Neural progenitor cell (in vitro differentiated cells): ENCODE measurements at regions not wholly inside any gene's neighbourhood (a gene's known extent, or its start where the extent isn't known, plus 50 kb on each side); places are given as distances from the start of the nearest gene placed in this dataset.

Experiments
- EZH2 ChIP-seq: fragments of 200-600 bp; sonication (generic); IDR thresholded peaks from 2 replicates; pipeline ENCODE4 v1.6.1; 2017; ENCODE audit warnings: antibody characterized with exemption, mild to moderate bottlenecking, moderate library complexity
- EZH2phosphoT487 ChIP-seq: fragments of 200-600 bp; sonication (generic); IDR thresholded peaks from 2 replicates; pipeline ENCODE4 v1.6.1; 2017; ENCODE audit warnings: antibody characterized with exemption
- TF ChIP-seq, protein P1 (sequence below): fragments of 200-600 bp; sonication (generic); IDR thresholded peaks from 2 replicates; pipeline ENCODE4 v1.5.1; 2017; ENCODE audit warnings: antibody characterized with exemption, mild to moderate bottlenecking

DNA sequence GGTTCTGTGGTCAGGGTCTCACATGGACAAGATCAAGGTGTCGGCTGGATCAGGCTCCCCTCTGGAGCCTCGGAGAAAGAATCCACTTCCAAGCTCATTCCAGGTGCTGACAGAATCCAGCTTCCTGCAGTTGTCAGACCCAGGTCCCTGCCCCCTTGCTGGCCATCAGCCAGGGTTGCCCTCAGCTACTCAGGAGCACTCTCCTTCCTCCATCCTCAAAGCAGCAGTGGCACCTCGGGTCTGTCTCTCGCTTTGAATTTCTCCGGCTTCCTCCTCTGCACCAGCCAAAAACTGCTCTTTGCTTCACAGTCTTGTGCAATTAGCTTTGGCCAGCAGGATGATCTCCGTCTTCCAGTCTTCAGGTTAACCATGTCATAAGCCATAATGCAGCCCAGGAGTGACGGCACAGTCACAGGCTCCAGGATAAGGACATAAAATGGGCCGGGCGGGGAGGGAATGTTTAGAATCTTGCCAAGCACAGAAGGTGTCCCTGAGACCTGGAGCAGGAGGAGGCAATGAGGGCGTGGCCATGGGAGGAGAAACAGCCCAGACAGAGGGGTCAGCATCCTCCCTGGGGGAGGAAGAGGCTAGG lies 79.4 kb upstream of the SLC25A33 start:
- TF ChIP-seq, protein P1, sequence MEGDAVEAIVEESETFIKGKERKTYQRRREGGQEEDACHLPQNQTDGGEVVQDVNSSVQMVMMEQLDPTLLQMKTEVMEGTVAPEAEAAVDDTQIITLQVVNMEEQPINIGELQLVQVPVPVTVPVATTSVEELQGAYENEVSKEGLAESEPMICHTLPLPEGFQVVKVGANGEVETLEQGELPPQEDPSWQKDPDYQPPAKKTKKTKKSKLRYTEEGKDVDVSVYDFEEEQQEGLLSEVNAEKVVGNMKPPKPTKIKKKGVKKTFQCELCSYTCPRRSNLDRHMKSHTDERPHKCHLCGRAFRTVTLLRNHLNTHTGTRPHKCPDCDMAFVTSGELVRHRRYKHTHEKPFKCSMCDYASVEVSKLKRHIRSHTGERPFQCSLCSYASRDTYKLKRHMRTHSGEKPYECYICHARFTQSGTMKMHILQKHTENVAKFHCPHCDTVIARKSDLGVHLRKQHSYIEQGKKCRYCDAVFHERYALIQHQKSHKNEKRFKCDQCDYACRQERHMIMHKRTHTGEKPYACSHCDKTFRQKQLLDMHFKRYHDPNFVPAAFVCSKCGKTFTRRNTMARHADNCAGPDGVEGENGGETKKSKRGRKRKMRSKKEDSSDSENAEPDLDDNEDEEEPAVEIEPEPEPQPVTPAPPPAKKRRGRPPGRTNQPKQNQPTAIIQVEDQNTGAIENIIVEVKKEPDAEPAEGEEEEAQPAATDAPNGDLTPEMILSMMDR, result no peak
- no peak for TF ChIP-seq EZH2
- no peak for TF ChIP-seq EZH2phosphoT487
